Hepatocyte (in vitro differentiated cells): ENCODE measurements at regions not wholly inside any gene's neighbourhood (a gene's known extent, or its start where the extent isn't known, plus 50 kb on each side); places are given as distances from the start of the nearest gene placed in this dataset.

Source experiments
- CTCF ChIP-seq: fragments of 200-600 bp; sonication (generic); IDR thresholded peaks from 2 replicates; pipeline ENCODE4 v1.5.1; 2016; ENCODE audit warnings: antibody characterized with exemption, mild to moderate bottlenecking; ENCODE audit not compliant: poor library complexity
- EZH2 ChIP-seq: fragments of 200-600 bp; sonication (generic); IDR thresholded peaks from 2 replicates; pipeline ENCODE4 v1.6.1; 2016; ENCODE audit warnings: antibody characterized with exemption, mild to moderate bottlenecking, borderline replicate concordance

- no peak for TF ChIP-seq CTCF
- no peak for TF ChIP-seq EZH2
Measured at GRCh38 chr5:42349163-42349562, 74.1 kb upstream of the GHR start.
